Natural killer cell treated with Interleukin-12 subunit alpha and Interleukin-12 subunit beta and Interleukin-15 and Interleukin-18, amount 100 ng/mL, for 72 hours (primary cell): ENCODE measurements at regions not wholly inside any gene's neighbourhood (a gene's known extent, or its start where the extent isn't known, plus 50 kb on each side); places are given as distances from the start of the nearest gene placed in this dataset.

ENCODE experiments used
- ATAC-seq, 2 donors: fragments of 150-1000 bp; cut with Tn5 transposase in 1 of 2; sonication (Bioruptor Pico), chemical (Tn5 transposase) in 1 of 2; 2 replicates each; pipeline ENCODE4 v1.10.0; 2021
- DNase-seq: peaks from one replicate; pipeline ENCODE4 v3.0.0; 2022; ENCODE audit warnings: low spot score
- H3K27ac Mint-ChIP-seq, 2 donors: 1 replicate in 1 of 2; 2 replicates in 1 of 2; pipeline ENCODE4 v1.8.0; 2022; ENCODE audit warnings: mixed read lengths in 2 of 2, mild to moderate bottlenecking in 1 of 2, moderate library complexity in 1 of 2
- H3K27me3 Mint-ChIP-seq, 2 donors: 1 replicate in 1 of 2; 2 replicates in 1 of 2; pipeline ENCODE4 v1.8.0; 2022; ENCODE audit warnings: mixed read lengths in 2 of 2
- H3K36me3 Mint-ChIP-seq: one replicate; pipeline ENCODE4 v1.8.0; 2022; ENCODE audit warnings: mixed read lengths
- H3K4me1 Mint-ChIP-seq, 2 donors: 1 replicate in 1 of 2; 2 replicates in 1 of 2; pipeline ENCODE4 v1.8.0; 2022; ENCODE audit warnings: low read depth in 2 of 2, mixed read lengths in 2 of 2, mild to moderate bottlenecking in 1 of 2
- H3K4me3 Mint-ChIP-seq: one replicate; pipeline ENCODE4 v1.8.0; 2022; ENCODE audit warnings: mixed read lengths
- H3K9me3 Mint-ChIP-seq: 2 replicates; pipeline ENCODE4 v1.8.0; 2022; ENCODE audit warnings: mixed read lengths

DNA sequence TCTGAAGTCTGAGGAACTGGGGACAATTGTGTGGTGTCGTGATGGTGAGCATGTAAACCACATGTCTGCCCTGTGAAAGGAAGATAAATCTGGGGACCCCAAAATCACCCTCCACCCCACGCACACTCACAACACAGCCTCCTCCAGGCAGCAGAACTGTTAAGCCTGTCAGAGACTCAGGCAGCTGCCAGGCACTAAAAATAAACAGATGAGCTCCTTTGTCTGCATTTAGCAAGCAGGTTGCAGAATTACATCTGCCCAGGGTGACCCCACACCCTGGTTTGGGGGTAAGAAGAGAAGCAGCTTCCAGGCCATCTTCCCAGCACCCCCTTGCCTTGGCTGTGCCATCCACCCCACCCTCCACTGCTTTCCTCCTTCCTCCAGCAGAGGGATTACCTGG, 119.1 kb upstream of the RUNX3 start:
- DNase-seq (no peak), ATAC-seq (no peak)
- Mint-ChIP-seq H3K4me1 (peaks cover 5 to 11% of the 10 kb centered on the region in 2 donors), H3K27me3 (peaks cover 12 to 32% of the 10 kb centered on the region in 2 donors), H3K4me3 (no peak overlapping the region), H3K9me3 (no peaks in the 10 kb centered on the region), H3K27ac (no peak overlapping the region), H3K36me3 (no peaks in the 10 kb centered on the region)

DNA sequence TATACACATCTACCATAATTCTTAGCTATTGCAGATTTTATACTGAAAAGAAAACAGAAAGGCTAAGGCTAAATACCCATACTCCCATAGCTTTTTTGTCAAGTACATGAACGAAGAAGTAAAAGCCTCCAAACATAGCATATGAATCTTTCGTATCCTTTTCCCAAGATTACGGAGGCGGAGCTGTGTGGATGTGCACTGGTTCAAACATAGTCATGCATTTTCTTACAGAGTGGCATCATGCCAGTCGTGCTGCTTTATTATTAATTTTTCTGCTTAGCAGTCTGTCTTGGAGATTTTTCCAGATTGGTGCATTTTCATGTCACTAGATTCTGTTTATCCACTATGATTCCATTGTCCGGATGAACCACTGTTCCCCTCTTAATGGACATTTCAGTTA, 118.7 kb upstream of the RUNX3 start:
- H3K36me3 Mint-ChIP-seq, result no peaks in the 10 kb centered on the region
- DNase-seq (no peak), ATAC-seq (no peak)
- H3K4me3 Mint-ChIP-seq, result no peak overlapping the region
- peaks cover 5 to 7% of the 10 kb centered on the region in 2 donors for H3K4me1 Mint-ChIP-seq
- H3K9me3 Mint-ChIP-seq, result no peaks in the 10 kb centered on the region
- peaks cover 8 to 29% of the 10 kb centered on the region in 2 donors for H3K27me3 Mint-ChIP-seq
- H3K27ac Mint-ChIP-seq, result peak overlapping the region in 1 of 2 donors; percentile 29

DNA sequence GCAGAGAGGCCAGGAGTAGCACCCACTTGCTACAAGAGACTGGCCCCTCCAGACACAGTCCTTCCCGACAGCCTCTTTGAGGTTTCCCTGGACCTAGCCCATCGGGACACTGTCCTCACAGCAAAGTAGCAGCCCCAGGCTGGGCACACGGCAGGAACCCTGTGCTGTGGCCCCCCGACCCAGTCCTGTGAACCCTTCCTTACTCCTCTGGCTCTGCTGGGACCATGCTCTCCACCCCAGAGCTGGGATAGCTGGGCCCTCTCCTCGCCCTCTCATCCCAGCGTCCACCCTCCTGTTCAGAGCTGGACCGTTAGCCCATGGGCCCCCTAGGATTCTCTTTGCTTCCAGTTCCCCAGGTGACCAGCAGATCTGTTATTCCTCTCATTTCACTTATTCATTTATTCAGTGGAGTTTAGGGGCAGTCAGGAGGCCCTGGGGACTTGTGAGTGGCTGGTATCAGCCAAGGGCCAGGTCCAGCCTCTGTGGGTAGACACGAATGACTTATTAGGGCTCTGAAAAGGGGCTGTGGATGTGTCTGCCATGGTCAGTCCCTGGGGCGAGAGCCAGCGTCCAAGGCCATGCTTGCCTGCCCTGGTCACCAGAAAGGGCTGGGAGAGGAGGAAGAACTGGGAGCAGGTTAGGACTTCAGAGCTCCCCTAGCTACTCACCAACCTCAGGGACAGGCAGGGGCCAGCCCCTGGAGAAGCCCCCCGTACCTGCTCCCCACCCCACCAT, 117.6 kb upstream of the RUNX3 start:
- peak overlapping the region in 1 of 2 donors; percentile 54 for H3K27ac Mint-ChIP-seq
- peaks cover 5 to 7% of the 10 kb centered on the region in 2 donors for H3K4me1 Mint-ChIP-seq
- ATAC-seq (peak; percentile 21 to 31), DNase-seq (no peak)
- H3K4me3 Mint-ChIP-seq, result no peak overlapping the region
- no peaks in the 10 kb centered on the region for H3K36me3 Mint-ChIP-seq
- peaks cover 6 to 26% of the 10 kb centered on the region in 2 donors for H3K27me3 Mint-ChIP-seq
- H3K9me3 Mint-ChIP-seq, result no peaks in the 10 kb centered on the region

- H3K4me3 Mint-ChIP-seq, result no peak overlapping the region
- H3K27ac Mint-ChIP-seq, result no peak overlapping the region
Measured at GRCh38 chr1:25046194-25046532, 116.1 kb upstream of the RUNX3 start.

DNA sequence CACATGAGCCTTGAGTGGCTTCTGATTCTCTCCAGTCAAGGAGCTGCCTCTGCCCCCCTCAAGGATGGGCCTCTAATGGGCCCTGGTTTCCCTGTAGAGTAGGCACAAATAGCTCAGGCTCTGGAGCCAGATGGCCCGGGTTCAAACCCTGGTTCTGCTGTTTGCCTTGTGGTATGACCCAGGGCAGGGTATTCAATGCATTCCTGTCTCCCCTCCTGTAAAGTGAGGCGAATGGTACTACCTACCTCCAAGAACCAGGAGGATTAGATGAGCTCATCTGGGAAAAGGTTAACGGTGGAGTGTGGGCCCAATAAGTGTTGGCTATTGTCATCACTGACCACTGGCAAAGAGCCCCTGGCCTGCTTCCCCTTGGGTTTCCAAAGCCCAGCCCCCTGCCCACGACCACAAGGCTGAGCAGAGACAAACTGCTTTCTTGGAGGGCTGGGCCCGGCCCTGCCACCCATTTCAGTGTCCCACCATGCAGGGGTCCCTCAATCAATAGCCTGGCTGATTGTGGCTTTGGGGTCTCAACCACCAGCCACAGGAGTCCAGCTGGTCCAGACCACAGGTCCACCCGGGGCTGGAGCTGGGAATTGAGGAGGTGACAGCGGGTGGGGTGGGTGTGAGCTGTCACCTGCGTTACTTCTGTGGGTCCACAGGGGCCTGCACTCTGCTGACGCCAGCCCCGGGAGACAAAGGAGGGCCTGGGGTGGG, 115.6 kb upstream of the RUNX3 start:
- Mint-ChIP-seq H3K4me3 (no peak overlapping the region), H3K27ac (no peak overlapping the region), H3K36me3 (no peaks in the 10 kb centered on the region), H3K27me3 (peaks cover 14 to 29% of the 10 kb centered on the region in 2 donors), H3K4me1 (peaks cover 13 to 15% of the 10 kb centered on the region in 2 donors), H3K9me3 (no peaks in the 10 kb centered on the region)
- ATAC-seq (no peak), DNase-seq (no peak)

More at GRCh38 chr1:25046194-25046532, 116.1 kb upstream of the RUNX3 start:
- no peaks in the 10 kb centered on the region for H3K36me3 Mint-ChIP-seq
- no peaks in the 10 kb centered on the region for H3K9me3 Mint-ChIP-seq
- ATAC-seq (no peak), DNase-seq (no peak)
- H3K4me1 Mint-ChIP-seq, result peaks cover 13% of the 10 kb centered on the region in 2 donors
- peaks cover 14 to 28% of the 10 kb centered on the region in 2 donors for H3K27me3 Mint-ChIP-seq

DNA sequence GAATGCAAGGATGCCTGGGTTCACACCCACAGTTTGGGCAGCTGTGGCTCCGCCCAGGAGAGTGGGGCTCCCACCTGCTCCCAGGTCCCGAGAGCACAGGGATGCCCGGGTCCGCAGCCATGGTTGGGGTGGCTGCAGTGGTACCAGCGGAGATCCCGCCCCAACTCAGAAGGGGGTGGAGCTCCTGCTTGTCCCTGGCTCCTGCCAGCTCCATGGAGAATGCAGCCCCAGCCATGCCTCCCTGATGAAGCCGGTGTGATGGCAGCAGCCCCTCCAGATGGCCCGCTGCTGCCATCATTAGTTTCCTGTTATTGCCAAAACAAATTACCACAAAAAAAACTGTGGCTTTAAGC, 113.1 kb upstream of the RUNX3 start:
- DNase-seq, result no peak
- H3K36me3 Mint-ChIP-seq, result no peaks in the 10 kb centered on the region
- no peak overlapping the region for H3K4me3 Mint-ChIP-seq
- ATAC-seq, result no peak
- H3K27me3 Mint-ChIP-seq, result peaks cover 14 to 20% of the 10 kb centered on the region in 2 donors
- no peaks in the 10 kb centered on the region for H3K9me3 Mint-ChIP-seq
- H3K27ac Mint-ChIP-seq, result no peak overlapping the region
- H3K4me1 Mint-ChIP-seq, result peaks cover 19 to 26% of the 10 kb centered on the region in 2 donors

GRCh38 chr1:25042331-25043227, 112.5 kb upstream of the RUNX3 start:
- DNase-seq, result no peak
- Mint-ChIP-seq H3K27me3 (peaks cover 14% of the 10 kb centered on the region in 2 donors), H3K9me3 (no peaks in the 10 kb centered on the region), H3K36me3 (no peaks in the 10 kb centered on the region), H3K4me3 (no peak overlapping the region), H3K4me1 (peaks cover 21 to 26% of the 10 kb centered on the region in 2 donors), H3K27ac (peak overlapping the region in 1 of 2 donors; percentile 62)
- ATAC-seq, result no peak

GRCh38 chr1:25041916-25042315, 111.8 kb upstream of the RUNX3 start:
- ATAC-seq, result no peak

DNA sequence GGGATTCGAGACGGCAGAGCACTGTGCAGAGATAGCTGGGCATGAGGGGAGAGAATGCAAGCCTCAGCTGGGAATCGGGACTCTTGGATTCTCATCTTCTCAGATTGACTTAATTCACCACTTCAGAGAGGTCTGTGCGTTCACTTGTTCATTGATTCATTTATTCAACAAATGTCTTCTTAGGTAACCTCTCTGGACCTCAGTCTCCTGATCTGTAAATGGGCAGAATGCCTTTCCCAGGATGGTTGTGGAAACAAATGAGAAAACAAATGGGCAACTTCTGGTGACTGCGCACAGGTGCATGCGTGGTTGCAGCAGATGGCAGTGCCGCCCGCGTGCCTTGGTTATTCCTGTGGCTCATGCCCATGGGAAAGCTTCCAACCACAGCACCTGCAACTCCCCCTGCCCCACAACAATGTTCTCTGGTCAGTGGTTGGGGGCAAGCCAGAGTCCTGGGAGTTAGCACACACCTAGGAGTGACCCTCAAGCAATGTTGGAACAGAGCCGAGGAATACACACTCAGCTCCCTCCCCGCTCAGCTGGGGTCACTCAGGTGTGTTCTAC, 110.1 kb upstream of the RUNX3 start:
- Mint-ChIP-seq H3K4me3 (no peak overlapping the region), H3K27me3 (peaks cover 14% of the 10 kb centered on the region in 2 donors), H3K9me3 (no peaks in the 10 kb centered on the region), H3K4me1 (peaks cover 29 to 34% of the 10 kb centered on the region in 2 donors), H3K36me3 (no peaks in the 10 kb centered on the region), H3K27ac (peak overlapping the region in 1 of 2 donors; percentile 38)
- no peak for DNase-seq
- ATAC-seq, result no peak

More at GRCh38 chr1:25041916-25042315, 111.8 kb upstream of the RUNX3 start:
- peak overlapping the region; percentile 38 to 62 for H3K27ac Mint-ChIP-seq
- no peaks in the 10 kb centered on the region for H3K36me3 Mint-ChIP-seq
- H3K4me3 Mint-ChIP-seq, result no peak overlapping the region
- H3K9me3 Mint-ChIP-seq, result no peaks in the 10 kb centered on the region
- peaks cover 26 to 32% of the 10 kb centered on the region in 2 donors for H3K4me1 Mint-ChIP-seq
- H3K27me3 Mint-ChIP-seq, result peaks cover 14% of the 10 kb centered on the region in 2 donors
- no peak for DNase-seq

GRCh38 chr1:25039229-25039628, 109.2 kb upstream of the RUNX3 start:
- Mint-ChIP-seq H3K4me3 (no peak overlapping the region), H3K9me3 (no peaks in the 10 kb centered on the region), H3K27ac (peak overlapping the region; percentile 38 to 62), H3K36me3 (no peaks in the 10 kb centered on the region), H3K4me1 (peaks cover 32 to 34% of the 10 kb centered on the region in 2 donors), H3K27me3 (peaks cover 11 to 14% of the 10 kb centered on the region in 2 donors)
- ATAC-seq, result no peak
- DNase-seq, result no peak

GRCh38 chr1:25038699-25039098, 108.6 kb upstream of the RUNX3 start:
- DNase-seq, result no peak
- peak overlapping the region; percentile 38 to 62 for H3K27ac Mint-ChIP-seq
- no peaks in the 10 kb centered on the region for H3K9me3 Mint-ChIP-seq
- H3K4me3 Mint-ChIP-seq, result no peak overlapping the region
- peaks cover 34 to 38% of the 10 kb centered on the region in 2 donors for H3K4me1 Mint-ChIP-seq
- H3K27me3 Mint-ChIP-seq, result peaks cover 11 to 14% of the 10 kb centered on the region in 2 donors
- no peaks in the 10 kb centered on the region for H3K36me3 Mint-ChIP-seq
- no peak for ATAC-seq

GRCh38 chr1:25037174-25038074, 107.3 kb upstream of the RUNX3 start:
- Mint-ChIP-seq H3K36me3 (no peaks in the 10 kb centered on the region), H3K9me3 (no peaks in the 10 kb centered on the region), H3K4me1 (peaks cover 34 to 50% of the 10 kb centered on the region in 2 donors), H3K27ac (peak overlapping the region; percentile 14 to 43), H3K4me3 (peak overlapping the region; percentile 54), H3K27me3 (peaks cover 11 to 14% of the 10 kb centered on the region in 2 donors)
- ATAC-seq, result no peak
- no peak for DNase-seq
